H1 (cell line): ENCODE measurements at regions not wholly inside any gene's neighbourhood (a gene's known extent, or its start where the extent isn't known, plus 50 kb on each side); places are given as distances from the start of the nearest gene placed in this dataset.
"Not testable (repeated sequence)": the region's sequence is repeated elsewhere in the genome, so short reads cannot be mapped to it uniquely, and the experiment has no call there.

ENCODE experiments used
- CTCF ChIA-PET: fragments of 300-600 bp; sonication (Branson Sonifier 250); formaldehyde crosslinking; loops from one replicate; lab custom pipeline; 2021; ENCODE audit not compliant: partially characterized antibody; lab: Charles Lee
- POLR2A ChIA-PET: fragments of 300-600 bp; sonication (Branson Sonifier 250); formaldehyde crosslinking; loops from one replicate; lab custom pipeline; 2021; ENCODE audit warnings: inconsistent platforms; ENCODE audit not compliant: partially characterized antibody; lab: Charles Lee
- DNase-seq, 2 experiments: peaks; one replicate each; pipeline versions ENCODE4 v3.0.0 to v3.0.0-alpha.2; 2010 to 2022; ENCODE audit warnings: low spot score in 2 of 2, low read depth in 1 of 2, mixed read lengths in 1 of 2
- FAIRE-seq: peaks from 2 replicates; lab custom pipeline; 2011; peaks lifted over from hg19 to GRCh38; lab: Jason Lieb, UNC
- H2AFZ ChIP-seq: 2 replicates; pipeline ENCODE4 v1.8.1; 2012; ENCODE audit warnings: low read length, inconsistent platforms
- H2AK5ac ChIP-seq: 2 replicates; pipeline ENCODE4 v1.6.1; 2013; ENCODE audit warnings: low read depth, low read length
- H2BK120ac ChIP-seq: replicated peaks from 2 replicates; pipeline ENCODE3; 2013; ENCODE audit warnings: low read depth, low read length, inconsistent platforms
- H2BK12ac ChIP-seq: 2 replicates; pipeline ENCODE4 v1.6.1; 2013; ENCODE audit warnings: low read depth, low read length
- H2BK15ac ChIP-seq: 2 replicates; pipeline ENCODE4 v1.6.1; 2013; ENCODE audit warnings: low read length
- H2BK20ac ChIP-seq: 2 replicates; pipeline ENCODE4 v1.6.1; 2013; ENCODE audit warnings: low read length
- H2BK5ac ChIP-seq: 2 replicates; pipeline ENCODE4 v1.6.1; 2013; ENCODE audit warnings: low read depth, low read length
- H3K14ac ChIP-seq: 2 replicates; pipeline ENCODE4 v1.6.1; 2013; ENCODE audit warnings: inconsistent platforms; ENCODE audit not compliant: insufficient read length
- H3K18ac ChIP-seq: 2 replicates; pipeline ENCODE4 v1.6.1; 2013; ENCODE audit warnings: low read length; ENCODE audit errors: extremely low read depth
- H3K23ac ChIP-seq: 2 replicates; pipeline ENCODE4 v1.6.1; 2013; ENCODE audit warnings: inconsistent platforms; ENCODE audit not compliant: insufficient read length
- H3K23me2 ChIP-seq: 2 replicates; pipeline ENCODE4 v1.6.1; 2013; ENCODE audit warnings: low read depth, low read length
- H3K27ac ChIP-seq: 2 replicates; pipeline ENCODE4 v1.6.1; 2011; ENCODE audit warnings: low read depth, low read length, inconsistent platforms
- H3K27me3 ChIP-seq, 4 experiments: replicated peaks in 1 of 4; 1 replicate in 1 of 4; 2 replicates in 3 of 4; pipeline versions ENCODE4 v1.6.1 to v1.8.1; 2011 to 2013; ENCODE audit warnings: low read length in 3 of 4, mild to moderate bottlenecking in 3 of 4, inconsistent platforms in 2 of 4, mixed read lengths in 2 of 4, moderate library complexity in 1 of 4; ENCODE audit not compliant: control insufficient read depth in 3 of 4, insufficient read depth in 3 of 4; ENCODE audit errors: extremely low read depth in 1 of 4
- H3K36me3 ChIP-seq, 4 experiments: 2 replicates each; pipeline versions ENCODE4 v1.6.1 to v1.8.1; 2011 to 2013; ENCODE audit warnings: mild to moderate bottlenecking in 4 of 4, low read length in 3 of 4, moderate library complexity in 2 of 4, control low read depth in 1 of 4, inconsistent platforms in 1 of 4; ENCODE audit not compliant: insufficient read depth in 4 of 4, control insufficient read depth in 2 of 4
- H3K4ac ChIP-seq: replicated peaks from 2 replicates; pipeline ENCODE3; 2013; ENCODE audit warnings: low read length, low read depth, mixed read lengths, inconsistent platforms; ENCODE audit not compliant: insufficient read length
- H3K4me1 ChIP-seq, 4 experiments: replicated peaks in 1 of 4; 1 replicate in 1 of 4; 2 replicates in 3 of 4; pipeline versions ENCODE4 v1.6.1 to v1.8.1; 2011 to 2013; ENCODE audit warnings: low read length in 3 of 4, inconsistent platforms in 2 of 4, mixed read lengths in 1 of 4; ENCODE audit not compliant: insufficient read depth in 4 of 4, control insufficient read depth in 3 of 4
- H3K4me2 ChIP-seq, 2 experiments: 2 replicates each; pipeline versions ENCODE4 v1.6.1 to v1.8.1; 2011 to 2013; ENCODE audit warnings: low read depth in 2 of 2, low read length in 2 of 2, control low read depth in 1 of 2, inconsistent platforms in 1 of 2, mild to moderate bottlenecking in 1 of 2; ENCODE audit not compliant: insufficient read depth in 1 of 2
- H3K4me3 ChIP-seq, 4 experiments: fragments of 200-600, 300-600 bp in 1 of 4; sonication (generic), shearing (Covaris generic), sonication (Bioruptor Twin) in 1 of 4; 2 replicates each; pipeline versions ENCODE4 v1.5.1 to v1.8.1; 2011 to 2016; ENCODE audit warnings: low read length in 4 of 4, low read depth in 3 of 4, control low read depth in 2 of 4, inconsistent platforms in 2 of 4, mild to moderate bottlenecking in 2 of 4, mixed read lengths in 1 of 4, moderate library complexity in 1 of 4; ENCODE audit not compliant: insufficient read depth in 2 of 4; ENCODE audit errors: extremely low read depth in 1 of 4
- H3K56ac ChIP-seq: replicated peaks from 2 replicates; pipeline ENCODE3; 2013; ENCODE audit warnings: low read depth, mild to moderate bottlenecking, mixed read lengths, low read length, inconsistent platforms; ENCODE audit not compliant: insufficient read length
- H3K79me1 ChIP-seq: 2 replicates; pipeline ENCODE4 v1.6.1; 2013; ENCODE audit warnings: low read depth, low read length, control low read depth
- H3K79me2 ChIP-seq, 2 experiments: 2 replicates each; pipeline versions ENCODE4 v1.6.1 to v1.8.1; 2012 to 2013; ENCODE audit warnings: low read length in 2 of 2, mild to moderate bottlenecking in 2 of 2, inconsistent platforms in 1 of 2; ENCODE audit not compliant: insufficient read depth in 2 of 2, control insufficient read depth in 1 of 2
- H3K9ac ChIP-seq, 4 experiments: replicated peaks in 1 of 4; 1 replicate in 1 of 4; 2 replicates in 3 of 4; pipeline versions ENCODE4 v1.6.1 to v1.8.1; 2011 to 2013; ENCODE audit warnings: low read depth in 3 of 4, low read length in 3 of 4, control low read depth in 2 of 4, mild to moderate bottlenecking in 2 of 4, moderate library complexity in 2 of 4, inconsistent platforms in 1 of 4; ENCODE audit errors: extremely low read depth in 1 of 4
- H3K9me3 ChIP-seq, 2 experiments: 2 replicates each; pipeline versions ENCODE4 v1.6.1 to v1.8.1; 2012 to 2013; ENCODE audit warnings: mild to moderate bottlenecking in 2 of 2, moderate library complexity in 2 of 2, control low read depth in 1 of 2, inconsistent platforms in 1 of 2, low read depth in 1 of 2, low read length in 1 of 2, mixed read lengths in 1 of 2; ENCODE audit not compliant: insufficient read depth in 2 of 2
- H4K20me1 ChIP-seq, 2 experiments: replicated peaks in 1 of 2; 2 replicates each; pipeline versions ENCODE3 to v1.8.1; 2011 to 2013; ENCODE audit warnings: inconsistent platforms in 2 of 2, low read length in 2 of 2, mild to moderate bottlenecking in 1 of 2; ENCODE audit not compliant: insufficient read depth in 2 of 2, control insufficient read depth in 1 of 2
- H4K5ac ChIP-seq: 2 replicates; pipeline ENCODE4 v1.6.1; 2013; ENCODE audit warnings: low read length, low read depth, mixed read lengths, inconsistent platforms; ENCODE audit not compliant: insufficient read length
- H4K8ac ChIP-seq: 2 replicates; pipeline ENCODE4 v1.8.0; 2013; ENCODE audit warnings: mild to moderate bottlenecking, moderate library complexity, low read length, inconsistent platforms; ENCODE audit not compliant: insufficient read depth; ENCODE audit errors: extremely low read depth
- H4K91ac ChIP-seq: replicated peaks from 2 replicates; pipeline ENCODE3; 2013; ENCODE audit warnings: low read length, mixed read lengths, inconsistent platforms; ENCODE audit not compliant: insufficient read length
- WGBS, 2 experiments: shearing (Covaris generic) in 1 of 2; methylation state at CpG; one replicate each; pipeline versions ENCODE4 v1.1.6 to v1.1.7; 2013 to 2015; ENCODE audit warnings: low lambda C conversion rate in 2 of 2, mixed read lengths in 2 of 2, inconsistent platforms in 1 of 2, low coverage in 1 of 2, missing lambda C conversion rate in 1 of 2; ENCODE audit not compliant: insufficient replicate concordance in 2 of 2, insufficient coverage in 1 of 2, insufficient read length in 1 of 2; ENCODE audit errors: extremely low coverage in 1 of 2, missing lambda C conversion rate in 1 of 2; 5-methylcytosine and 5-hydroxymethylcytosine counted together

DNA sequence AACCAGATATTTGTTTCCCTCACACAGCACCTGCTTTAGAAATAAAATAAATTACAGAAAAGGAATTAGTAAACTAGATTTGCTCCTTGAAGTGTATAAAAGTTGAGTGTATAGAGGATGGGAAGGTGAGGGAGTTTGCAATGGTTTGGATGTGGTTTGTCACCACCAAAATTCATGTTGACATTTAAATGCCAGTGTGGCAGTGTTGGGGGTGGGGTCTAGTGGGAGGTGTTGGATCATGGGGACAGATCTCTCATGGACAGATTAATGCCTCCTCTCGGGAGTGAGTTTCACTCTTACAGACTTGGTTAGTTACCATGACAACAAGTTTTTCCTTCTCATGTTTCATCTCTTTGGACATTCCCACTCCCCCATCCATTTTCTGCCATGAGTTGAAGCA, 83.9 kb upstream of the PRSS3 start:
- H3K18ac ChIP-seq, H3K9me3 ChIP-seq, H3K9ac ChIP-seq, H3K23ac ChIP-seq, H3K79me1 ChIP-seq, H3K4ac ChIP-seq, H3K27me3 ChIP-seq, H2AFZ ChIP-seq, H3K14ac ChIP-seq, H2BK20ac ChIP-seq, H3K23me2 ChIP-seq, H4K5ac ChIP-seq, H2BK12ac ChIP-seq, POLR2A ChIA-PET, H3K36me3 ChIP-seq, H3K56ac ChIP-seq, H2BK5ac ChIP-seq, H3K27ac ChIP-seq, DNase-seq, H2BK15ac ChIP-seq, H4K20me1 ChIP-seq, H4K8ac ChIP-seq, H4K91ac ChIP-seq, H3K4me1 ChIP-seq, H2AK5ac ChIP-seq, H2BK120ac ChIP-seq, H3K4me3 ChIP-seq, H3K79me2 ChIP-seq, H3K4me2 ChIP-seq: not testable (repeated sequence)
- WGBS, 2 experiments, result 83% methylated on average over 1 of the region's 1 CpG; no CpG with 5 or more reads in 1 of the 2 experiments
- peak; percentile 93 for FAIRE-seq
- CTCF ChIA-PET, result interaction anchor here (1.8 kb wide), 1 partner anchor 11 kb away, joined by 6 read pairs; no protein-coding TSS in a partner anchor
